ENCODE measurements at regions not wholly inside any gene's neighbourhood (a gene's known extent, or its start where the extent isn't known, plus 50 kb on each side); places are given as distances from the start of the nearest gene placed in this dataset.

- Histone ChIP-seq H3K4me2 (no peak overlapping the region), H3K4me1 (ENCODE audit: control insufficient read depth in 1 of 2, insufficient read depth in 2 of 2, low read depth in 1 of 2, low read length in 1 of 2) (peaks cover 8% of the 10 kb centered on the region in 2 experiments; a peak in 3 of 4 replicates), H3K4me3 (ENCODE audit: low read depth in 2 of 2, low read length in 1 of 2) (no peak overlapping the region), H3K27ac (ENCODE audit: low read depth in 2 of 2, low read length in 1 of 2) (no peak overlapping the region), H3K9me2 (no peaks in the 10 kb centered on the region), H3K36me3 (replicated peaks in 1 of 2; ENCODE audit: control insufficient read depth in 1 of 2, insufficient read depth in 2 of 2, low read length in 1 of 2) (no peaks in the 10 kb centered on the region), H2AFZ (ENCODE audit: low read depth) (no peak overlapping the region), H3K79me2 (ENCODE audit: insufficient read depth) (no peaks in the 10 kb centered on the region), H3K9me3 (no peaks in the 10 kb centered on the region), H3K27me3 (ENCODE audit: insufficient read depth) (peaks cover 11% of the 10 kb centered on the region), H3K9ac (no peak overlapping the region), H3F3A (replicated peaks; ENCODE audit: insufficient read depth) (no peaks in the 10 kb centered on the region), H4K20me1 (ENCODE audit: insufficient read depth) (no peaks in the 10 kb centered on the region)
- ChIA-PET POLR2A (no interaction called here), CTCF (no interaction called here)
- TF ChIP-seq ELF1 (IDR thresholded peaks at IDR 0.05) (no peak), NRF1 (IDR thresholded peaks at IDR 0.05; ENCODE audit: low read depth, low read length) (no peak), SMC3 (IDR thresholded peaks at IDR 0.05; ENCODE audit: low read depth, low read length) (no peak), IRF3 (IDR thresholded peaks at IDR 0.05; ENCODE audit: low read depth, low read length) (no peak), JUND (IDR thresholded peaks at IDR 0.05) (no peak), TCF12 (IDR thresholded peaks at IDR 0.05) (no peak), RAD21 (IDR thresholded peaks at IDR 0.05; ENCODE audit: low read length) (no peak), NFIC (IDR thresholded peaks at IDR 0.05; ENCODE audit: borderline replicate concordance) (no peak), RXRA (IDR thresholded peaks at IDR 0.05; ENCODE audit: borderline replicate concordance, low read depth) (no peak), FOSL2 (IDR thresholded peaks at IDR 0.05; ENCODE audit: borderline replicate concordance, low read depth) (no peak), CHD2 (IDR thresholded peaks at IDR 0.05; ENCODE audit: low read length, partially characterized antibody) (no peak), GATA2 (CRISPR knock-in tag; IDR thresholded peaks at IDR 0.05) (no peak)
- TF ChIP-seq, protein P1, sequence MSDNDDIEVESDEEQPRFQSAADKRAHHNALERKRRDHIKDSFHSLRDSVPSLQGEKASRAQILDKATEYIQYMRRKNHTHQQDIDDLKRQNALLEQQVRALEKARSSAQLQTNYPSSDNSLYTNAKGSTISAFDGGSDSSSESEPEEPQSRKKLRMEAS (IDR thresholded peaks at IDR 0.05; ENCODE audit: low read depth), result no peak
- TF ChIP-seq, protein P2, sequence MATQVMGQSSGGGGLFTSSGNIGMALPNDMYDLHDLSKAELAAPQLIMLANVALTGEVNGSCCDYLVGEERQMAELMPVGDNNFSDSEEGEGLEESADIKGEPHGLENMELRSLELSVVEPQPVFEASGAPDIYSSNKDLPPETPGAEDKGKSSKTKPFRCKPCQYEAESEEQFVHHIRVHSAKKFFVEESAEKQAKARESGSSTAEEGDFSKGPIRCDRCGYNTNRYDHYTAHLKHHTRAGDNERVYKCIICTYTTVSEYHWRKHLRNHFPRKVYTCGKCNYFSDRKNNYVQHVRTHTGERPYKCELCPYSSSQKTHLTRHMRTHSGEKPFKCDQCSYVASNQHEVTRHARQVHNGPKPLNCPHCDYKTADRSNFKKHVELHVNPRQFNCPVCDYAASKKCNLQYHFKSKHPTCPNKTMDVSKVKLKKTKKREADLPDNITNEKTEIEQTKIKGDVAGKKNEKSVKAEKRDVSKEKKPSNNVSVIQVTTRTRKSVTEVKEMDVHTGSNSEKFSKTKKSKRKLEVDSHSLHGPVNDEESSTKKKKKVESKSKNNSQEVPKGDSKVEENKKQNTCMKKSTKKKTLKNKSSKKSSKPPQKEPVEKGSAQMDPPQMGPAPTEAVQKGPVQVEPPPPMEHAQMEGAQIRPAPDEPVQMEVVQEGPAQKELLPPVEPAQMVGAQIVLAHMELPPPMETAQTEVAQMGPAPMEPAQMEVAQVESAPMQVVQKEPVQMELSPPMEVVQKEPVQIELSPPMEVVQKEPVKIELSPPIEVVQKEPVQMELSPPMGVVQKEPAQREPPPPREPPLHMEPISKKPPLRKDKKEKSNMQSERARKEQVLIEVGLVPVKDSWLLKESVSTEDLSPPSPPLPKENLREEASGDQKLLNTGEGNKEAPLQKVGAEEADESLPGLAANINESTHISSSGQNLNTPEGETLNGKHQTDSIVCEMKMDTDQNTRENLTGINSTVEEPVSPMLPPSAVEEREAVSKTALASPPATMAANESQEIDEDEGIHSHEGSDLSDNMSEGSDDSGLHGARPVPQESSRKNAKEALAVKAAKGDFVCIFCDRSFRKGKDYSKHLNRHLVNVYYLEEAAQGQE (IDR thresholded peaks at IDR 0.05; ENCODE audit: low read depth, low read length), result no peak
- TF ChIP-seq, protein P3, sequence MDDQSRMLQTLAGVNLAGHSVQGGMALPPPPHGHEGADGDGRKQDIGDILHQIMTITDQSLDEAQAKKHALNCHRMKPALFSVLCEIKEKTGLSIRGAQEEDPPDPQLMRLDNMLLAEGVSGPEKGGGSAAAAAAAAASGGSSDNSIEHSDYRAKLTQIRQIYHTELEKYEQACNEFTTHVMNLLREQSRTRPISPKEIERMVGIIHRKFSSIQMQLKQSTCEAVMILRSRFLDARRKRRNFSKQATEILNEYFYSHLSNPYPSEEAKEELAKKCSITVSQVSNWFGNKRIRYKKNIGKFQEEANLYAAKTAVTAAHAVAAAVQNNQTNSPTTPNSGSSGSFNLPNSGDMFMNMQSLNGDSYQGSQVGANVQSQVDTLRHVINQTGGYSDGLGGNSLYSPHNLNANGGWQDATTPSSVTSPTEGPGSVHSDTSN (IDR thresholded peaks at IDR 0.05), result no peak
- no peak for DNase-seq
- WGBS (ENCODE audit: low lambda C conversion rate), result 72% methylated on average over 8 of the region's 9 CpGs
Observed at GRCh38 chr5:62077823-62078550, 228.0 kb upstream of the KIF2A start.
